ENCODE measurements at regions not wholly inside any gene's neighbourhood (a gene's known extent, or its start where the extent isn't known, plus 50 kb on each side); places are given as distances from the start of the nearest gene placed in this dataset.

- no CpG with 5 or more reads among the region's 2 CpGs for whole genome bisulfite sequencing, 2 donors (ENCODE audit: extremely low coverage in 2 of 2, insufficient read length in 2 of 2, insufficient replicate concordance in 1 of 2)
Measured at GRCh38 chr14:97402279-97402678, 605.1 kb downstream of the VRK1 start.

GRCh38 chr14:97407701-97408407, 610.7 kb downstream of the VRK1 start:
- Histone ChIP-seq H3K27me3 (ENCODE audit: control insufficient read depth in 3 of 3, insufficient read depth in 3 of 3, low read depth in 1 of 3, low read length in 3 of 3) (peaks cover 5 to 45% (median 18%) of the 10 kb centered on the region in 3 experiments), H2BK12ac (ENCODE audit: low read length) (no peak overlapping the region), H3K36me3 (replicated peaks in 1 of 2; ENCODE audit: control insufficient read depth in 2 of 2, insufficient read depth in 2 of 2, low read length in 2 of 2) (no peaks in the 10 kb centered on the region), H3K9ac (ENCODE audit: low read depth, low read length, poor library complexity) (no peak overlapping the region), H3K4me2 (ENCODE audit: insufficient read depth, low read length, poor library complexity, severe bottlenecking) (no peak overlapping the region), H3K79me1 (ENCODE audit: low read depth, low read length) (no peaks in the 10 kb centered on the region), H3K27ac (replicated peaks; ENCODE audit: low read length) (no peak overlapping the region), H3K4me1 (ENCODE audit: control insufficient read depth in 2 of 2, insufficient read depth in 1 of 2, low read depth in 1 of 2, low read length in 2 of 2) (peaks cover 3 to 6% of the 10 kb centered on the region in 2 donors), H3K18ac (ENCODE audit: low read length) (no peak overlapping the region), H2BK5ac (ENCODE audit: low read length) (no peak overlapping the region), H2BK120ac (ENCODE audit: low read depth, low read length) (no peak overlapping the region), H2AFZ (ENCODE audit: low read length) (no peak overlapping the region), H3K4me3 (ENCODE audit: low read length in 2 of 2) (no peak overlapping the region), H4K8ac (ENCODE audit: low read depth, low read length) (no peak overlapping the region), H2AK5ac (ENCODE audit: low read depth, low read length) (no peak overlapping the region), H3K14ac (ENCODE audit: low read length) (no peak overlapping the region), H3K9me3 (replicated peaks in 1 of 2; ENCODE audit: control insufficient read depth in 2 of 2, insufficient read depth in 1 of 2, low read depth in 1 of 2, low read length in 2 of 2) (no peaks in the 10 kb centered on the region), H3K23ac (ENCODE audit: low read depth, low read length, poor library complexity) (no peak overlapping the region), H2BK15ac (ENCODE audit: low read length) (no peak overlapping the region), H3K4ac (ENCODE audit: low read length) (no peak overlapping the region), H4K91ac (ENCODE audit: low read depth, low read length, poor library complexity) (no peak overlapping the region)
- no CpG with 5 or more reads among the region's 17 CpGs for WGBS, 2 donors (ENCODE audit: extremely low coverage in 2 of 2, insufficient read length in 2 of 2, insufficient replicate concordance in 1 of 2)
- no peak for DNase-seq (ENCODE audit: low spot score)

More at GRCh38 chr14:97402279-97402678, 605.1 kb downstream of the VRK1 start:
- Histone ChIP-seq H3K14ac (ENCODE audit: low read length) (no peak overlapping the region), H3K9ac (ENCODE audit: low read depth, low read length, poor library complexity) (no peak overlapping the region), H3K4me3 (ENCODE audit: low read length in 2 of 2) (no peak overlapping the region), H2AFZ (ENCODE audit: low read length) (no peak overlapping the region), H2BK5ac (ENCODE audit: low read length) (no peak overlapping the region), H3K18ac (ENCODE audit: low read length) (no peak overlapping the region), H2BK12ac (ENCODE audit: low read length) (no peak overlapping the region), H3K4me2 (ENCODE audit: insufficient read depth, low read length, poor library complexity, severe bottlenecking) (no peak overlapping the region), H3K4ac (ENCODE audit: low read length) (no peak overlapping the region), H2AK5ac (ENCODE audit: low read depth, low read length) (no peak overlapping the region), H2BK15ac (ENCODE audit: low read length) (no peak overlapping the region), H4K91ac (ENCODE audit: low read depth, low read length, poor library complexity) (no peak overlapping the region), H3K4me1 (ENCODE audit: control insufficient read depth in 2 of 2, insufficient read depth in 1 of 2, low read depth in 1 of 2, low read length in 2 of 2) (no peaks in the 10 kb centered on the region), H3K27ac (replicated peaks; ENCODE audit: low read length) (no peak overlapping the region), H4K8ac (ENCODE audit: low read depth, low read length) (no peak overlapping the region), H3K23ac (ENCODE audit: low read depth, low read length, poor library complexity) (no peak overlapping the region), H2BK120ac (ENCODE audit: low read depth, low read length) (no peak overlapping the region), H3K9me3 (replicated peaks in 1 of 2; ENCODE audit: control insufficient read depth in 2 of 2, insufficient read depth in 1 of 2, low read depth in 1 of 2, low read length in 2 of 2) (no peaks in the 10 kb centered on the region), H3K27me3 (ENCODE audit: control insufficient read depth in 3 of 3, insufficient read depth in 3 of 3, low read depth in 1 of 3, low read length in 3 of 3) (no peaks in the 10 kb centered on the region), H3K79me1 (ENCODE audit: low read depth, low read length) (no peaks in the 10 kb centered on the region), H3K36me3 (replicated peaks in 1 of 2; ENCODE audit: control insufficient read depth in 2 of 2, insufficient read depth in 2 of 2, low read length in 2 of 2) (no peaks in the 10 kb centered on the region)
- DNase-seq (ENCODE audit: low spot score), result no peak

GRCh38 chr14:97408503-97408902, 611.3 kb downstream of the VRK1 start:
- Histone ChIP-seq H3K14ac (ENCODE audit: low read length) (no peak overlapping the region), H3K23ac (ENCODE audit: low read depth, low read length, poor library complexity) (no peak overlapping the region), H2BK12ac (ENCODE audit: low read length) (no peak overlapping the region), H3K79me1 (ENCODE audit: low read depth, low read length) (no peaks in the 10 kb centered on the region), H4K91ac (ENCODE audit: low read depth, low read length, poor library complexity) (no peak overlapping the region), H3K9ac (ENCODE audit: low read depth, low read length, poor library complexity) (no peak overlapping the region), H2BK15ac (ENCODE audit: low read length) (no peak overlapping the region), H3K27me3 (ENCODE audit: control insufficient read depth in 3 of 3, insufficient read depth in 3 of 3, low read depth in 1 of 3, low read length in 3 of 3) (peaks cover 5 to 52% (median 25%) of the 10 kb centered on the region in 3 experiments), H2BK120ac (ENCODE audit: low read depth, low read length) (no peak overlapping the region), H3K4me3 (ENCODE audit: low read length in 2 of 2) (no peak overlapping the region), H3K4ac (ENCODE audit: low read length) (no peak overlapping the region), H3K18ac (ENCODE audit: low read length) (no peak overlapping the region), H2AFZ (ENCODE audit: low read length) (no peak overlapping the region), H3K9me3 (replicated peaks in 1 of 2; ENCODE audit: control insufficient read depth in 2 of 2, insufficient read depth in 1 of 2, low read depth in 1 of 2, low read length in 2 of 2) (no peaks in the 10 kb centered on the region), H3K4me2 (ENCODE audit: insufficient read depth, low read length, poor library complexity, severe bottlenecking) (no peak overlapping the region), H3K27ac (replicated peaks; ENCODE audit: low read length) (no peak overlapping the region), H3K4me1 (ENCODE audit: control insufficient read depth in 2 of 2, insufficient read depth in 1 of 2, low read depth in 1 of 2, low read length in 2 of 2) (peaks cover 3 to 6% of the 10 kb centered on the region in 2 donors), H3K36me3 (replicated peaks in 1 of 2; ENCODE audit: control insufficient read depth in 2 of 2, insufficient read depth in 2 of 2, low read length in 2 of 2) (no peaks in the 10 kb centered on the region), H4K8ac (ENCODE audit: low read depth, low read length) (no peak overlapping the region), H2AK5ac (ENCODE audit: low read depth, low read length) (no peak overlapping the region), H2BK5ac (ENCODE audit: low read length) (no peak overlapping the region)
- no CpG with 5 or more reads among the region's 2 CpGs for WGBS, 2 donors (ENCODE audit: extremely low coverage in 2 of 2, insufficient read length in 2 of 2, insufficient replicate concordance in 1 of 2)
- no peak for DNase-seq (ENCODE audit: low spot score)

GRCh38 chr14:97408937-97409815, 612.0 kb downstream of the VRK1 start:
- H4K8ac ChIP-seq (ENCODE audit: low read depth, low read length), result no peak overlapping the region
- H2BK120ac ChIP-seq (ENCODE audit: low read depth, low read length), result no peak overlapping the region
- H2BK12ac ChIP-seq (ENCODE audit: low read length), result no peak overlapping the region
- H3K9ac ChIP-seq (ENCODE audit: low read depth, low read length, poor library complexity), result no peak overlapping the region
- H2AK5ac ChIP-seq (ENCODE audit: low read depth, low read length), result no peak overlapping the region
- peaks cover 5 to 58% (median 32%) of the 10 kb centered on the region in 3 experiments for H3K27me3 ChIP-seq (ENCODE audit: control insufficient read depth in 3 of 3, insufficient read depth in 3 of 3, low read depth in 1 of 3, low read length in 3 of 3)
- H3K14ac ChIP-seq (ENCODE audit: low read length), result no peak overlapping the region
- H2AFZ ChIP-seq (ENCODE audit: low read length), result no peak overlapping the region
- 100% methylated on average over 1 of the region's 21 CpGs; no CpG with 5 or more reads in 1 of the 2 donors for WGBS, 2 donors (ENCODE audit: extremely low coverage in 2 of 2, insufficient read length in 2 of 2, insufficient replicate concordance in 1 of 2)
- H3K4me1 ChIP-seq (ENCODE audit: control insufficient read depth in 2 of 2, insufficient read depth in 1 of 2, low read depth in 1 of 2, low read length in 2 of 2), result peaks cover 3 to 6% of the 10 kb centered on the region in 2 donors
- H4K91ac ChIP-seq (ENCODE audit: low read depth, low read length, poor library complexity), result no peak overlapping the region
- no peak overlapping the region for H3K4me2 ChIP-seq (ENCODE audit: insufficient read depth, low read length, poor library complexity, severe bottlenecking)
- H3K79me1 ChIP-seq (ENCODE audit: low read depth, low read length), result no peaks in the 10 kb centered on the region
- no peak overlapping the region for H3K4me3 ChIP-seq (ENCODE audit: low read length in 2 of 2)
- H3K4ac ChIP-seq (ENCODE audit: low read length), result no peak overlapping the region
- H2BK15ac ChIP-seq (ENCODE audit: low read length), result no peak overlapping the region
- no peak overlapping the region for H3K18ac ChIP-seq (ENCODE audit: low read length)
- no peaks in the 10 kb centered on the region for H3K36me3 ChIP-seq (replicated peaks in 1 of 2; ENCODE audit: control insufficient read depth in 2 of 2, insufficient read depth in 2 of 2, low read length in 2 of 2)
- H3K9me3 ChIP-seq (replicated peaks in 1 of 2; ENCODE audit: control insufficient read depth in 2 of 2, insufficient read depth in 1 of 2, low read depth in 1 of 2, low read length in 2 of 2), result no peaks in the 10 kb centered on the region
- DNase-seq (ENCODE audit: low spot score), result no peak
- H3K27ac ChIP-seq (replicated peaks; ENCODE audit: low read length), result no peak overlapping the region
- no peak overlapping the region for H3K23ac ChIP-seq (ENCODE audit: low read depth, low read length, poor library complexity)
- H2BK5ac ChIP-seq (ENCODE audit: low read length), result no peak overlapping the region
